Adrenal gland (tissue), 9 donors: ENCODE measurements at regions not wholly inside any gene's neighbourhood (a gene's known extent, or its start where the extent isn't known, plus 50 kb on each side); places are given as distances from the start of the nearest gene placed in this dataset.

Experiments
- DNase-seq, 7 donors: peaks; one replicate each; pipeline ENCODE4 v3.0.0-alpha.2; 2019 to 2020
- H3K27ac ChIP-seq, 5 donors: fragments of 200-600 bp; sonication (generic) in 4 of 5; 1 replicate in 3 of 5; 2 replicates in 2 of 5; pipeline versions ENCODE4 v1.5.1 to v1.8.0; 2016 to 2020; ENCODE audit warnings: mild to moderate bottlenecking in 1 of 5
- H3K27me3 ChIP-seq: fragments of 200-600 bp; 2 replicates; pipeline ENCODE4 v1.8.0; 2021
- H3K36me3 ChIP-seq, 2 donors: fragments of 200-600 bp; replicated peaks in 1 of 2; 1 replicate in 1 of 2; 2 replicates in 1 of 2; pipeline versions ENCODE4 v1.5.1 to v1.8.0; 2018 to 2022
- H3K4me1 ChIP-seq, 2 donors: fragments of 200-600 bp; replicated peaks in 1 of 2; 1 replicate in 1 of 2; 2 replicates in 1 of 2; pipeline versions ENCODE4 v1.5.1 to v1.8.0; 2018 to 2021
- H3K4me3 ChIP-seq, 4 donors: fragments of 200-600 bp; sonication (generic) in 3 of 4; one replicate each; pipeline ENCODE4 v1.5.1; 2016 to 2018
- H3K9me3 ChIP-seq, 3 donors: fragments of 200-600 bp; sonication (generic) in 1 of 3; replicated peaks in 1 of 3; 1 replicate in 2 of 3; 2 replicates in 1 of 3; pipeline versions ENCODE4 v1.5.1 to v1.8.0; 2016 to 2021
- POLR2A ChIP-seq, 2 donors: fragments of 450-650 bp; IDR thresholded peaks; one replicate each; pipeline ENCODE4 v1.6.1; 2017; ENCODE audit warnings: antibody characterized with exemption in 2 of 2, mild to moderate bottlenecking in 2 of 2, moderate library complexity in 1 of 2
- WGBS, 4 donors: extraction: QIAGEN DNeasy Blood & Tissue Kit in 2 of 4; methylation state at CpG; one replicate each; pipeline versions ENCODE4 v1.1.5 to v1.1.7; 2013 to 2017; 5-methylcytosine and 5-hydroxymethylcytosine counted together
- intact Hi-C, 2 donors: fragments of 100-400 bp; cut with DNase I; formaldehyde crosslinking; loops; one replicate each; pipeline versions ENCODE4 v1.14.1 to v1.15.0; 2022 to 2023
- TF ChIP-seq, protein P1 (sequence below), 6 experiments: fragments of 450-650 bp in 4 of 6; fragments of 200-600 bp in 2 of 6; sonication (generic) in 1 of 6; IDR thresholded peaks; 1 replicate in 5 of 6; 2 replicates in 1 of 6; pipeline versions ENCODE4 v1.5.1 to v1.8.0; 2016 to 2021; ENCODE audit warnings: antibody characterized with exemption in 6 of 6, mild to moderate bottlenecking in 2 of 6, moderate library complexity in 1 of 6
- donor health status: healthy with polysubstance abuse.
- donor health status: Bipolar disorder and iron deficiency.
- donor health status: DM: yes; HTN: yes; CAD: no.
- donor health status: DM: no; HTN: no; CAD: no.
- donor health status: DM: no; HTN: no; CAD: no.

DNA sequence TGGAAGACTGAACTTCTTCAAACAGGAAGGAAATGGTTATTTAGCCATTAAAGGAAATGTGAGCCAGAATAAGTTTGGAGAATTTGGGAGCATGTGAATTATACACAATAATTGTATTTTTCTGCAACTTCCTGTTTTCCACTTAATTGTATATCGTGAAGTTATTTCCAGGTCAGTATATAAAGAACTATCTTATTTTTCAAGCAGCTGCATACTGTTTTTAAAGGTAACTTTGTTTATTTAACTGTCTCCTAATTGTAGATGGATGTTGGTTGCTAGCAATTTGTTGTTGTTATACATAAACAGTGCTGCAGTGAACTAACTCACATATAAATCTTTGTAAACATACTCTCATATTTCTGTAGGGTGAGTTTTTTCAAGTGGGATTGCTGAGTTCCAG is 180.3 kb downstream of the HLX start:
- intact Hi-C loops: no loop called here
- Histone ChIP-seq H3K36me3 (no peaks in the 10 kb centered on the region), H3K9me3 (no peaks in the 10 kb centered on the region), H3K27me3 (no peaks in the 10 kb centered on the region), H3K4me1 (no peaks in the 10 kb centered on the region), H3K27ac (no peak overlapping the region), H3K4me3 (no peak overlapping the region)
- TF ChIP-seq, protein P1, sequence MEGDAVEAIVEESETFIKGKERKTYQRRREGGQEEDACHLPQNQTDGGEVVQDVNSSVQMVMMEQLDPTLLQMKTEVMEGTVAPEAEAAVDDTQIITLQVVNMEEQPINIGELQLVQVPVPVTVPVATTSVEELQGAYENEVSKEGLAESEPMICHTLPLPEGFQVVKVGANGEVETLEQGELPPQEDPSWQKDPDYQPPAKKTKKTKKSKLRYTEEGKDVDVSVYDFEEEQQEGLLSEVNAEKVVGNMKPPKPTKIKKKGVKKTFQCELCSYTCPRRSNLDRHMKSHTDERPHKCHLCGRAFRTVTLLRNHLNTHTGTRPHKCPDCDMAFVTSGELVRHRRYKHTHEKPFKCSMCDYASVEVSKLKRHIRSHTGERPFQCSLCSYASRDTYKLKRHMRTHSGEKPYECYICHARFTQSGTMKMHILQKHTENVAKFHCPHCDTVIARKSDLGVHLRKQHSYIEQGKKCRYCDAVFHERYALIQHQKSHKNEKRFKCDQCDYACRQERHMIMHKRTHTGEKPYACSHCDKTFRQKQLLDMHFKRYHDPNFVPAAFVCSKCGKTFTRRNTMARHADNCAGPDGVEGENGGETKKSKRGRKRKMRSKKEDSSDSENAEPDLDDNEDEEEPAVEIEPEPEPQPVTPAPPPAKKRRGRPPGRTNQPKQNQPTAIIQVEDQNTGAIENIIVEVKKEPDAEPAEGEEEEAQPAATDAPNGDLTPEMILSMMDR (IDR thresholded peaks at IDR 0.05): no peak
- no peak for TF ChIP-seq POLR2A (IDR thresholded peaks at IDR 0.05)
- 41 to 49% (median 46%) methylated on average over 1 of the region's 1 CpG for WGBS, 4 donors
- no peak for DNase-seq

DNA sequence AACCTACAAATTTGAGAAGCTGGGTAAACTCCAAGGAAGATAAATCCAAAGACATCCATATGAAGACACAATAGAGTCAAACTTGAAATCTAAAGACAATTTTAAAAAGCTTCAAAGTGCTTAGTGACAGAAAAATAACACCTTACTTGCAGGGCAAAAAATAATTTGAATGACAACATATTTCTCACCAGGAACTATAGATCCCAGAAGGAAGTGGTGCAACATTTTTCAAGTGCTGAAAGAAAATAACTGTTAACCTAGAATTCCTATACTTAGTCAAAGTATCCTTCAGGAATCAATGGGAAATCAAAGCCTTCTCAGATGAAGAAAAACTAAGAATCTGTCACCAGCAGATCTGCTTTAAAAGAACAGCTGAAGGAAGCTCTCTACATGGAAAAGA is 184.4 kb downstream of the HLX start:
- H3K9me3 ChIP-seq: no peaks in the 10 kb centered on the region
- no peak for TF ChIP-seq POLR2A (IDR thresholded peaks at IDR 0.05)
- TF ChIP-seq, protein P1 (IDR thresholded peaks at IDR 0.05): no peak
- no peaks in the 10 kb centered on the region for H3K4me1 ChIP-seq
- H3K27me3 ChIP-seq: no peaks in the 10 kb centered on the region
- intact Hi-C loops: no loop called here
- H3K4me3 ChIP-seq: no peak overlapping the region
- no peak for DNase-seq
- H3K27ac ChIP-seq: no peak overlapping the region
- H3K36me3 ChIP-seq: no peaks in the 10 kb centered on the region

DNA sequence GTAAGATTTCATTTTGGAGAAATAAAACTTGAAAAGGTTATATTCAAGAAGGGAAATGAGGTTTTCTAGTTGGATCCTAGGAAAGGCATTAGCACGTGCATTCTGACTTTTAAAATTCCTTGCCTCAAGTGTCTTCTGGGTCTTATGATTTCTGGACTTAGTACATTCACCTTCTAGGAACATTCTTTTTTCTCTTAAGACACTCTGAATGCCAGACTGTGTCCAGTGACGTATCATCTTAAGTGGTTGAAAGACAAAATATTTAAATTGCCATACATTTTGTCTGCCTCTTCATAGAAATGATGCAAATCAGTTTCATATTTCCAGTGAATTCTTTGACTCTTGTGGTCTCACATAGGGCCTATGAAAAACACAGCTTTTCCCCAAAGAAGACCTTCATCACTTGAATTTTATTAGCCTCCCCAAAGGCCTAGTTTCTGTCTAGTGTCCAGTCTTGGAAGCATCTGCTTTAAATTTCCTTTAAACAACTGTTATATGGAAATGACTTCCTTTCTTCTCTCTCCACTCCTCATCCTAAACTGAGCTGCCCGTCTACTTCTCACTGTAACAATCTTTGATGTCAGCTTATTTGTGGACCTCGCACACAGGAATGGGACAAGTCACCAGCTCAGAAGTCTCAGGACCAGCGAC is 187.2 kb downstream of the HLX start:
- H3K4me3 ChIP-seq: no peak overlapping the region
- no peaks in the 10 kb centered on the region for H3K4me1 ChIP-seq
- intact Hi-C loops: no loop called here
- H3K27me3 ChIP-seq: no peaks in the 10 kb centered on the region
- H3K27ac ChIP-seq: no peak overlapping the region
- TF ChIP-seq POLR2A (IDR thresholded peaks at IDR 0.05): no peak
- TF ChIP-seq, protein P1 (IDR thresholded peaks at IDR 0.05): no peak
- no peaks in the 10 kb centered on the region for H3K36me3 ChIP-seq
- no peak for DNase-seq
- no peaks in the 10 kb centered on the region for H3K9me3 ChIP-seq
- WGBS, 4 donors: 56 to 70% (median 66%) methylated on average over 5 of the region's 5 CpGs

DNA sequence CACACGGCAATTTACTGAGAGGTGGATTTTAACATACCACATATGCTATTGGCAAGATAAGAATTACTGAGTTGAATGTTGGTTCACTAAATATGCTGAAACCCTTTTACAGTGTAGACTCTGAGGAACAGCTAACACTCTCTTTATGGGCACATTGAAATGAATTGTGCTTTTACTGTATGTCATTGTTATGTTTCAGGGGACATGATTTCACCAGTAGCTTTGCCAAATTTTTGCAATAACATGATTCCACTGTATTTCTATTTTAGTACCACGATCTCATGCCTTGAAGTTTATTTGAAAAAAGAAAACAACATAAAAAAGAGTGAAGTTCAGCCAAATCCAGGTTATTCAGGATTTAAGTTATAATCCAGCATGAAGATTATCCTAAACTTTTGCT is 188.5 kb downstream of the HLX start:
- Histone ChIP-seq H3K9me3 (no peaks in the 10 kb centered on the region), H3K27ac (no peak overlapping the region), H3K4me3 (no peak overlapping the region), H3K4me1 (no peaks in the 10 kb centered on the region), H3K27me3 (no peaks in the 10 kb centered on the region), H3K36me3 (no peaks in the 10 kb centered on the region)
- intact Hi-C loops: no loop called here
- TF ChIP-seq POLR2A (IDR thresholded peaks at IDR 0.05): no peak
- TF ChIP-seq, protein P1 (IDR thresholded peaks at IDR 0.05): no peak
- DNase-seq: no peak
- WGBS, 4 donors: 54 to 70% (median 63%) methylated on average over 2 of the region's 2 CpGs
